ENCODE measurements at regions not wholly inside any gene's neighbourhood (a gene's known extent, or its start where the extent isn't known, plus 50 kb on each side); places are given as distances from the start of the nearest gene placed in this dataset.

GRCh38 chr1:217348960-217349664 lies 281.8 kb downstream of the GPATCH2 start:
- H3K4me1 ChIP-seq (ENCODE audit: control insufficient read depth, insufficient read depth, low read length), result peaks cover 3% of the 10 kb centered on the region
- H3K4me3 ChIP-seq (ENCODE audit: low read length), result no peak overlapping the region
- no peaks in the 10 kb centered on the region for H3K27me3 ChIP-seq (ENCODE audit: control insufficient read depth, insufficient read depth, low read length)
- DNase-seq, result no peak
- no peaks in the 10 kb centered on the region for H3K36me3 ChIP-seq (ENCODE audit: control insufficient read depth, insufficient read depth, low read length)
- 0% methylated on average over 2 of the region's 7 CpGs for WGBS (ENCODE audit: insufficient coverage, low lambda C conversion rate)
- H3K27ac ChIP-seq (ENCODE audit: low read length), result no peak overlapping the region
- no peaks in the 10 kb centered on the region for H3K9me3 ChIP-seq (ENCODE audit: control insufficient read depth, low read depth, low read length)

GRCh38 chr1:217344712-217345111 lies 286.2 kb downstream of the GPATCH2 start:
- no peaks in the 10 kb centered on the region for H3K9me3 ChIP-seq (ENCODE audit: control insufficient read depth, low read depth, low read length)
- DNase-seq, result no peak
- no peaks in the 10 kb centered on the region for H3K36me3 ChIP-seq (ENCODE audit: control insufficient read depth, insufficient read depth, low read length)
- H3K4me1 ChIP-seq (ENCODE audit: control insufficient read depth, insufficient read depth, low read length), result peaks cover 4% of the 10 kb centered on the region
- H3K4me3 ChIP-seq (ENCODE audit: low read length), result no peak overlapping the region
- H3K27ac ChIP-seq (ENCODE audit: low read length), result no peak overlapping the region
- no CpG with 5 or more reads among the region's 1 CpG for WGBS (ENCODE audit: insufficient coverage, low lambda C conversion rate)
- no peaks in the 10 kb centered on the region for H3K27me3 ChIP-seq (ENCODE audit: control insufficient read depth, insufficient read depth, low read length)

- no peaks in the 10 kb centered on the region for H3K9me3 ChIP-seq (ENCODE audit: control insufficient read depth, low read depth, low read length)
- H3K4me3 ChIP-seq (ENCODE audit: low read length), result no peak overlapping the region
- no peak overlapping the region for H3K27ac ChIP-seq (ENCODE audit: low read length)
- H3K4me1 ChIP-seq (ENCODE audit: control insufficient read depth, insufficient read depth, low read length), result peaks cover 4% of the 10 kb centered on the region
- no peaks in the 10 kb centered on the region for H3K36me3 ChIP-seq (ENCODE audit: control insufficient read depth, insufficient read depth, low read length)
- no peak for DNase-seq
- H3K27me3 ChIP-seq (ENCODE audit: control insufficient read depth, insufficient read depth, low read length), result no peaks in the 10 kb centered on the region
- WGBS (ENCODE audit: insufficient coverage, low lambda C conversion rate), result no CpG with 5 or more reads among the region's 8 CpGs
Measured at GRCh38 chr1:217343907-217344306, 287.0 kb downstream of the GPATCH2 start.

GRCh38 chr1:217342105-217342504 lies 288.8 kb downstream of the GPATCH2 start:
- H3K4me1 ChIP-seq (ENCODE audit: control insufficient read depth, insufficient read depth, low read length), result peaks cover 4% of the 10 kb centered on the region
- no peak overlapping the region for H3K27ac ChIP-seq (ENCODE audit: low read length)
- no peaks in the 10 kb centered on the region for H3K27me3 ChIP-seq (ENCODE audit: control insufficient read depth, insufficient read depth, low read length)
- no peak for DNase-seq
- no peaks in the 10 kb centered on the region for H3K36me3 ChIP-seq (ENCODE audit: control insufficient read depth, insufficient read depth, low read length)
- H3K9me3 ChIP-seq (ENCODE audit: control insufficient read depth, low read depth, low read length), result no peaks in the 10 kb centered on the region
- H3K4me3 ChIP-seq (ENCODE audit: low read length), result no peak overlapping the region

GRCh38 chr1:217336724-217337123 lies 294.2 kb downstream of the GPATCH2 start:
- no peak overlapping the region for H3K27ac ChIP-seq (ENCODE audit: low read length)
- WGBS (ENCODE audit: insufficient coverage, low lambda C conversion rate), result 100% methylated on average over 2 of the region's 4 CpGs
- no peaks in the 10 kb centered on the region for H3K36me3 ChIP-seq (ENCODE audit: control insufficient read depth, insufficient read depth, low read length)
- peaks cover 4% of the 10 kb centered on the region for H3K4me1 ChIP-seq (ENCODE audit: control insufficient read depth, insufficient read depth, low read length)
- H3K9me3 ChIP-seq (ENCODE audit: control insufficient read depth, low read depth, low read length), result no peaks in the 10 kb centered on the region
- no peak for DNase-seq
- no peak overlapping the region for H3K4me3 ChIP-seq (ENCODE audit: low read length)
- H3K27me3 ChIP-seq (ENCODE audit: control insufficient read depth, insufficient read depth, low read length), result no peaks in the 10 kb centered on the region

GRCh38 chr1:217333939-217334338 lies 297.0 kb downstream of the GPATCH2 start:
- Histone ChIP-seq H3K4me3 (ENCODE audit: low read length) (no peak overlapping the region), H3K27me3 (ENCODE audit: control insufficient read depth, insufficient read depth, low read length) (no peaks in the 10 kb centered on the region), H3K27ac (ENCODE audit: low read length) (no peak overlapping the region), H3K36me3 (ENCODE audit: control insufficient read depth, insufficient read depth, low read length) (no peaks in the 10 kb centered on the region), H3K9me3 (ENCODE audit: control insufficient read depth, low read depth, low read length) (peaks cover 4% of the 10 kb centered on the region), H3K4me1 (ENCODE audit: control insufficient read depth, insufficient read depth, low read length) (peaks cover 2% of the 10 kb centered on the region)
- WGBS (ENCODE audit: insufficient coverage, low lambda C conversion rate), result no CpG with 5 or more reads among the region's 6 CpGs
- no peak for DNase-seq

GRCh38 chr1:217332431-217333065 lies 298.3 kb downstream of the GPATCH2 start:
- Histone ChIP-seq H3K9me3 (ENCODE audit: control insufficient read depth, low read depth, low read length) (peaks cover 4% of the 10 kb centered on the region), H3K27me3 (ENCODE audit: control insufficient read depth, insufficient read depth, low read length) (no peaks in the 10 kb centered on the region), H3K4me1 (ENCODE audit: control insufficient read depth, insufficient read depth, low read length) (peaks cover 2% of the 10 kb centered on the region), H3K4me3 (ENCODE audit: low read length) (no peak overlapping the region), H3K36me3 (ENCODE audit: control insufficient read depth, insufficient read depth, low read length) (no peaks in the 10 kb centered on the region), H3K27ac (ENCODE audit: low read length) (no peak overlapping the region)
- peak in 1 of 2 donors; percentile 35 for DNase-seq
- whole genome bisulfite sequencing (ENCODE audit: insufficient coverage, low lambda C conversion rate), result 90% methylated on average over 2 of the region's 4 CpGs

- Histone ChIP-seq H3K4me3 (ENCODE audit: low read length) (no peak overlapping the region), H3K27ac (ENCODE audit: low read length) (no peak overlapping the region), H3K27me3 (ENCODE audit: control insufficient read depth, insufficient read depth, low read length) (no peaks in the 10 kb centered on the region), H3K36me3 (ENCODE audit: control insufficient read depth, insufficient read depth, low read length) (no peaks in the 10 kb centered on the region), H3K9me3 (ENCODE audit: control insufficient read depth, low read depth, low read length) (peaks cover 4% of the 10 kb centered on the region), H3K4me1 (ENCODE audit: control insufficient read depth, insufficient read depth, low read length) (peaks cover 2% of the 10 kb centered on the region)
- no CpG with 5 or more reads among the region's 4 CpGs for WGBS (ENCODE audit: insufficient coverage, low lambda C conversion rate)
- no peak for DNase-seq
Measured at GRCh38 chr1:217331698-217332097, 299.2 kb downstream of the GPATCH2 start.

GRCh38 chr1:217327901-217328300 lies 303.0 kb downstream of the GPATCH2 start:
- Histone ChIP-seq H3K27ac (ENCODE audit: low read length) (no peak overlapping the region), H3K9me3 (ENCODE audit: control insufficient read depth, low read depth, low read length) (peaks cover 4% of the 10 kb centered on the region), H3K36me3 (ENCODE audit: control insufficient read depth, insufficient read depth, low read length) (no peaks in the 10 kb centered on the region), H3K4me3 (ENCODE audit: low read length) (no peak overlapping the region), H3K27me3 (ENCODE audit: control insufficient read depth, insufficient read depth, low read length) (no peaks in the 10 kb centered on the region), H3K4me1 (ENCODE audit: control insufficient read depth, insufficient read depth, low read length) (peaks cover 8% of the 10 kb centered on the region)
- no peak for DNase-seq
- WGBS (ENCODE audit: insufficient coverage, low lambda C conversion rate), result no CpG with 5 or more reads among the region's 3 CpGs

- no CpG with 5 or more reads among the region's 2 CpGs for WGBS (ENCODE audit: insufficient coverage, low lambda C conversion rate)
- no peak for DNase-seq
Measured at GRCh38 chr1:217322834-217323233, 308.1 kb downstream of the GPATCH2 start.

GRCh38 chr1:217315346-217315745 lies 315.5 kb downstream of the GPATCH2 start:
- no peaks in the 10 kb centered on the region for H3K9me3 ChIP-seq (ENCODE audit: control insufficient read depth, low read depth, low read length)
- no peaks in the 10 kb centered on the region for H3K4me1 ChIP-seq (ENCODE audit: control insufficient read depth, insufficient read depth, low read length)
- DNase-seq, result no peak
- H3K27ac ChIP-seq (ENCODE audit: low read length), result no peak overlapping the region
- WGBS (ENCODE audit: insufficient coverage, low lambda C conversion rate), result no CpG with 5 or more reads among the region's 1 CpG
- no peaks in the 10 kb centered on the region for H3K36me3 ChIP-seq (ENCODE audit: control insufficient read depth, insufficient read depth, low read length)
- no peak overlapping the region for H3K4me3 ChIP-seq (ENCODE audit: low read length)
- no peaks in the 10 kb centered on the region for H3K27me3 ChIP-seq (ENCODE audit: control insufficient read depth, insufficient read depth, low read length)

More at GRCh38 chr1:217322834-217323233, 308.1 kb downstream of the GPATCH2 start:
- Histone ChIP-seq H3K27ac (ENCODE audit: low read length) (no peak overlapping the region), H3K36me3 (ENCODE audit: control insufficient read depth, insufficient read depth, low read length) (no peaks in the 10 kb centered on the region), H3K4me1 (ENCODE audit: control insufficient read depth, insufficient read depth, low read length) (peaks cover 14% of the 10 kb centered on the region), H3K9me3 (ENCODE audit: control insufficient read depth, low read depth, low read length) (no peaks in the 10 kb centered on the region), H3K27me3 (ENCODE audit: control insufficient read depth, insufficient read depth, low read length) (no peaks in the 10 kb centered on the region), H3K4me3 (ENCODE audit: low read length) (no peak overlapping the region)
